ENCODE measurements at regions not wholly inside any gene's neighbourhood (a gene's known extent, or its start where the extent isn't known, plus 50 kb on each side); places are given as distances from the start of the nearest gene placed in this dataset.
"Not testable (repeated sequence)": the region's sequence is repeated elsewhere in the genome, so short reads cannot be mapped to it uniquely, and the experiment has no call there.

- no peak for DNase-seq (ENCODE audit: low read depth)
Observed at GRCh38 chr3:166526881-166527280, 689.7 kb upstream of the BCHE start.

GRCh38 chr3:166522017-166522416 is 684.8 kb upstream of the BCHE start:
- DNase-seq (ENCODE audit: low read depth): no peak

GRCh38 chr3:166519443-166519842 is 682.2 kb upstream of the BCHE start:
- DNase-seq (ENCODE audit: low read depth): no peak

- no peak for DNase-seq (ENCODE audit: low read depth)
Observed at GRCh38 chr3:166518040-166518439, 680.8 kb upstream of the BCHE start.

- DNase-seq (ENCODE audit: low read depth): no peak
Observed at GRCh38 chr3:166510382-166510781, 673.2 kb upstream of the BCHE start.

- not testable (repeated sequence) for DNase-seq (ENCODE audit: low read depth)
Observed at GRCh38 chr3:166500420-166500819, 663.2 kb upstream of the BCHE start.

GRCh38 chr3:166499636-166500035 is 662.4 kb upstream of the BCHE start:
- DNase-seq (ENCODE audit: low read depth): no peak

GRCh38 chr3:166498446-166498845 is 661.2 kb upstream of the BCHE start:
- DNase-seq (ENCODE audit: low read depth): no peak

- no peak for DNase-seq (ENCODE audit: low read depth)
Observed at GRCh38 chr3:166489826-166490225, 652.6 kb upstream of the BCHE start.

GRCh38 chr3:166488977-166489672 is 651.9 kb upstream of the BCHE start:
- no peak for DNase-seq (ENCODE audit: low read depth)

GRCh38 chr3:166484470-166484869 is 647.2 kb upstream of the BCHE start:
- no peak for DNase-seq (ENCODE audit: low read depth)

- DNase-seq (ENCODE audit: low read depth): no peak
Observed at GRCh38 chr3:166481340-166481739, 644.1 kb upstream of the BCHE start.

- DNase-seq (ENCODE audit: low read depth): no peak
Observed at GRCh38 chr3:166478356-166478755, 641.1 kb upstream of the BCHE start.

- no peak for DNase-seq (ENCODE audit: low read depth)
Observed at GRCh38 chr3:166473501-166473900, 636.3 kb upstream of the BCHE start.

- no peak for DNase-seq (ENCODE audit: low read depth)
Observed at GRCh38 chr3:166472015-166472414, 634.8 kb upstream of the BCHE start.

GRCh38 chr3:166471074-166471767 is 634.0 kb upstream of the BCHE start:
- no peak for DNase-seq (ENCODE audit: low read depth)

- DNase-seq (ENCODE audit: low read depth): no peak
Observed at GRCh38 chr3:166462891-166463470, 625.8 kb upstream of the BCHE start.

- no peak for DNase-seq (ENCODE audit: low read depth)
Observed at GRCh38 chr3:166461626-166462025, 624.4 kb upstream of the BCHE start.

GRCh38 chr3:166457382-166457781 is 620.2 kb upstream of the BCHE start:
- no peak for DNase-seq (ENCODE audit: low read depth)

GRCh38 chr3:166456286-166456685 is 619.1 kb upstream of the BCHE start:
- no peak for DNase-seq (ENCODE audit: low read depth)

GRCh38 chr3:166455744-166456143 is 618.5 kb upstream of the BCHE start:
- DNase-seq (ENCODE audit: low read depth): no peak

GRCh38 chr3:166453478-166453877 is 616.3 kb upstream of the BCHE start:
- no peak for DNase-seq (ENCODE audit: low read depth)

GRCh38 chr3:166451997-166452396 is 614.8 kb upstream of the BCHE start:
- no peak for DNase-seq (ENCODE audit: low read depth)

Measured in Daoy (cell line).